ENCODE measurements at regions not wholly inside any gene's neighbourhood (a gene's known extent, or its start where the extent isn't known, plus 50 kb on each side); places are given as distances from the start of the nearest gene placed in this dataset.

GRCh38 chr13:110000534-110001345, 214.4 kb upstream of the IRS2 start:
- Histone ChIP-seq H3K36me3 (ENCODE audit: control insufficient read depth, insufficient read depth, low read length) (no peaks in the 10 kb centered on the region), H3K4me3 (no peak overlapping the region), H4K20me1 (replicated peaks; ENCODE audit: control insufficient read depth, insufficient read depth, low read length) (no peaks in the 10 kb centered on the region), H3K4me2 (ENCODE audit: insufficient read depth, low read length) (no peak overlapping the region), H3K79me2 (ENCODE audit: control insufficient read depth, insufficient read depth, low read length) (no peaks in the 10 kb centered on the region), H3K9ac (ENCODE audit: insufficient read depth in 1 of 2, low read depth in 2 of 2, low read length in 2 of 2) (no peak overlapping the region), H3K27me3 (ENCODE audit: control insufficient read depth in 2 of 2, insufficient read depth in 2 of 2, low read length in 2 of 2) (peaks cover 0 to 15% of the 10 kb centered on the region in 2 experiments; a peak in 3 of 5 replicates), H3K27ac (ENCODE audit: extremely low read depth, low read depth, low read length) (no peak overlapping the region), H2AFZ (ENCODE audit: low read depth, low read length) (no peak overlapping the region), H3K9me1 (ENCODE audit: control insufficient read depth, insufficient read depth, low read length) (no peaks in the 10 kb centered on the region), H3K4me1 (replicated peaks in 1 of 2; ENCODE audit: control insufficient read depth in 2 of 2, insufficient read depth in 2 of 2, low read length in 2 of 2) (no peaks in the 10 kb centered on the region), H3K9me3 (replicated peaks; ENCODE audit: control insufficient read depth, insufficient read depth, low read depth, low read length) (no peaks in the 10 kb centered on the region)
- ChIA-PET POLR2A (interaction anchor here (0.6 kb wide), 1 partner anchor 230 kb away, joined by 3 read pairs; no protein-coding TSS in a partner anchor), CTCF (ENCODE audit: low intra/inter-chr PET ratio) (no interaction called here)
- intact Hi-C loops (cut with micrococcal nuclease), result no loop called here
- TF ChIP-seq, protein P1, sequence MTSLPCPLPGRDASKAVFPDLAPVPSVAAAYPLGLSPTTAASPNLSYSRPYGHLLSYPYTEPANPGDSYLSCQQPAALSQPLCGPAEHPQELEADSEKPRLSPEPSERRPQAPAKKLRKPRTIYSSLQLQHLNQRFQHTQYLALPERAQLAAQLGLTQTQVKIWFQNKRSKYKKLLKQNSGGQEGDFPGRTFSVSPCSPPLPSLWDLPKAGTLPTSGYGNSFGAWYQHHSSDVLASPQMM (CRISPR knock-in tag; IDR thresholded peaks at IDR 0.05), result no peak
- TF ChIP-seq ZBED1 (IDR thresholded peaks at IDR 0.05) (no peak), SP1 (CRISPR knock-in tag; IDR thresholded peaks at IDR 0.05) (no peak), MBD2 (IDR thresholded peaks at IDR 0.05; ENCODE audit: borderline replicate concordance, low read depth) (no peak), ZNF24 (IDR thresholded peaks at IDR 0.05) (no peak), PML (IDR thresholded peaks at IDR 0.05; ENCODE audit: low read length) (no peak), TCF7 (IDR thresholded peaks at IDR 0.05; ENCODE audit: borderline replicate concordance) (no peak), GABPA (tag; conservative IDR thresholded peaks at IDR 0.05; ENCODE audit: low read depth) (no peak), ZNF77 (CRISPR knock-in tag; IDR thresholded peaks at IDR 0.05) (no peak), HMGN3 (IDR thresholded peaks at IDR 0.05; ENCODE audit: borderline replicate concordance, extremely low read depth, insufficient read length, low read depth, low read length) (no peak), GMEB1 (CRISPR knock-in tag; IDR thresholded peaks at IDR 0.05) (no peak), CBX2 (IDR thresholded peaks at IDR 0.05; ENCODE audit: insufficient read depth, low read length, poor library complexity, severe bottlenecking) (no peak), ZNF212 (CRISPR knock-in tag; IDR thresholded peaks at IDR 0.05) (no peak), ZNF644 (tag; IDR thresholded peaks at IDR 0.05; ENCODE audit: low read depth) (no peak), SPI1 (IDR thresholded peaks at IDR 0.05; ENCODE audit: borderline replicate concordance, low read depth, low read length) (no peak)
- TF ChIP-seq, protein P2, sequence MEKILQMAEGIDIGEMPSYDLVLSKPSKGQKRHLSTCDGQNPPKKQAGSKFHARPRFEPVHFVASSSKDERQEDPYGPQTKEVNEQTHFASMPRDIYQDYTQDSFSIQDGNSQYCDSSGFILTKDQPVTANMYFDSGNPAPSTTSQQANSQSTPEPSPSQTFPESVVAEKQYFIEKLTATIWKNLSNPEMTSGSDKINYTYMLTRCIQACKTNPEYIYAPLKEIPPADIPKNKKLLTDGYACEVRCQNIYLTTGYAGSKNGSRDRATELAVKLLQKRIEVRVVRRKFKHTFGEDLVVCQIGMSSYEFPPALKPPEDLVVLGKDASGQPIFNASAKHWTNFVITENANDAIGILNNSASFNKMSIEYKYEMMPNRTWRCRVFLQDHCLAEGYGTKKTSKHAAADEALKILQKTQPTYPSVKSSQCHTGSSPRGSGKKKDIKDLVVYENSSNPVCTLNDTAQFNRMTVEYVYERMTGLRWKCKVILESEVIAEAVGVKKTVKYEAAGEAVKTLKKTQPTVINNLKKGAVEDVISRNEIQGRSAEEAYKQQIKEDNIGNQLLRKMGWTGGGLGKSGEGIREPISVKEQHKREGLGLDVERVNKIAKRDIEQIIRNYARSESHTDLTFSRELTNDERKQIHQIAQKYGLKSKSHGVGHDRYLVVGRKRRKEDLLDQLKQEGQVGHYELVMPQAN (IDR thresholded peaks at IDR 0.05; ENCODE audit: borderline replicate concordance), result no peak
- TF ChIP-seq, protein P3, sequence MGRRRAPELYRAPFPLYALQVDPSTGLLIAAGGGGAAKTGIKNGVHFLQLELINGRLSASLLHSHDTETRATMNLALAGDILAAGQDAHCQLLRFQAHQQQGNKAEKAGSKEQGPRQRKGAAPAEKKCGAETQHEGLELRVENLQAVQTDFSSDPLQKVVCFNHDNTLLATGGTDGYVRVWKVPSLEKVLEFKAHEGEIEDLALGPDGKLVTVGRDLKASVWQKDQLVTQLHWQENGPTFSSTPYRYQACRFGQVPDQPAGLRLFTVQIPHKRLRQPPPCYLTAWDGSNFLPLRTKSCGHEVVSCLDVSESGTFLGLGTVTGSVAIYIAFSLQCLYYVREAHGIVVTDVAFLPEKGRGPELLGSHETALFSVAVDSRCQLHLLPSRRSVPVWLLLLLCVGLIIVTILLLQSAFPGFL (CRISPR knock-in tag; IDR thresholded peaks at IDR 0.05), result no peak
- WGBS (ENCODE audit: insufficient coverage, low coverage, missing lambda C conversion rate), result 0% methylated on average over 10 of the region's 12 CpGs
- no TSS peak for BruUV-seq (replicated peaks)
- FAIRE-seq (no peak), DNase-seq (ENCODE audit: extremely low read depth in 1 of 4, low spot score in 3 of 4) (no peak), ATAC-seq (no peak)
- in situ Hi-C loops (cut with MboI), result no loop called here
